H1 (cell line): ENCODE measurements at regions not wholly inside any gene's neighbourhood (a gene's known extent, or its start where the extent isn't known, plus 50 kb on each side); places are given as distances from the start of the nearest gene placed in this dataset.

Experiments
- CTCF ChIA-PET: fragments of 300-600 bp; sonication (Branson Sonifier 250); formaldehyde crosslinking; loops from one replicate; lab custom pipeline; 2021; ENCODE audit not compliant: partially characterized antibody; lab: Charles Lee
- POLR2A ChIA-PET: fragments of 300-600 bp; sonication (Branson Sonifier 250); formaldehyde crosslinking; loops from one replicate; lab custom pipeline; 2021; ENCODE audit warnings: inconsistent platforms; ENCODE audit not compliant: partially characterized antibody; lab: Charles Lee
- DNase-seq, 2 experiments: peaks; one replicate each; pipeline versions ENCODE4 v3.0.0 to v3.0.0-alpha.2; 2010 to 2022; ENCODE audit warnings: low spot score in 2 of 2, low read depth in 1 of 2, mixed read lengths in 1 of 2
- FAIRE-seq: peaks from 2 replicates; lab custom pipeline; 2011; peaks lifted over from hg19 to GRCh38; lab: Jason Lieb, UNC
- H2AFZ ChIP-seq: 2 replicates; pipeline ENCODE4 v1.8.1; 2012; ENCODE audit warnings: low read length, inconsistent platforms
- H2AK5ac ChIP-seq: 2 replicates; pipeline ENCODE4 v1.6.1; 2013; ENCODE audit warnings: low read depth, low read length
- H2BK120ac ChIP-seq: replicated peaks from 2 replicates; pipeline ENCODE3; 2013; ENCODE audit warnings: low read depth, low read length, inconsistent platforms
- H2BK12ac ChIP-seq: 2 replicates; pipeline ENCODE4 v1.6.1; 2013; ENCODE audit warnings: low read depth, low read length
- H2BK15ac ChIP-seq: 2 replicates; pipeline ENCODE4 v1.6.1; 2013; ENCODE audit warnings: low read length
- H2BK20ac ChIP-seq: 2 replicates; pipeline ENCODE4 v1.6.1; 2013; ENCODE audit warnings: low read length
- H2BK5ac ChIP-seq: 2 replicates; pipeline ENCODE4 v1.6.1; 2013; ENCODE audit warnings: low read depth, low read length
- H3K14ac ChIP-seq: 2 replicates; pipeline ENCODE4 v1.6.1; 2013; ENCODE audit warnings: inconsistent platforms; ENCODE audit not compliant: insufficient read length
- H3K18ac ChIP-seq: 2 replicates; pipeline ENCODE4 v1.6.1; 2013; ENCODE audit warnings: low read length; ENCODE audit errors: extremely low read depth
- H3K23ac ChIP-seq: 2 replicates; pipeline ENCODE4 v1.6.1; 2013; ENCODE audit warnings: inconsistent platforms; ENCODE audit not compliant: insufficient read length
- H3K23me2 ChIP-seq: 2 replicates; pipeline ENCODE4 v1.6.1; 2013; ENCODE audit warnings: low read depth, low read length
- H3K27ac ChIP-seq: 2 replicates; pipeline ENCODE4 v1.6.1; 2011; ENCODE audit warnings: low read depth, low read length, inconsistent platforms
- H3K27me3 ChIP-seq, 4 experiments: replicated peaks in 1 of 4; 1 replicate in 1 of 4; 2 replicates in 3 of 4; pipeline versions ENCODE4 v1.6.1 to v1.8.1; 2011 to 2013; ENCODE audit warnings: low read length in 3 of 4, mild to moderate bottlenecking in 3 of 4, inconsistent platforms in 2 of 4, mixed read lengths in 2 of 4, moderate library complexity in 1 of 4; ENCODE audit not compliant: control insufficient read depth in 3 of 4, insufficient read depth in 3 of 4; ENCODE audit errors: extremely low read depth in 1 of 4
- H3K36me3 ChIP-seq, 4 experiments: 2 replicates each; pipeline versions ENCODE4 v1.6.1 to v1.8.1; 2011 to 2013; ENCODE audit warnings: mild to moderate bottlenecking in 4 of 4, low read length in 3 of 4, moderate library complexity in 2 of 4, control low read depth in 1 of 4, inconsistent platforms in 1 of 4; ENCODE audit not compliant: insufficient read depth in 4 of 4, control insufficient read depth in 2 of 4
- H3K4ac ChIP-seq: replicated peaks from 2 replicates; pipeline ENCODE3; 2013; ENCODE audit warnings: low read length, low read depth, mixed read lengths, inconsistent platforms; ENCODE audit not compliant: insufficient read length
- H3K4me1 ChIP-seq, 4 experiments: replicated peaks in 1 of 4; 1 replicate in 1 of 4; 2 replicates in 3 of 4; pipeline versions ENCODE4 v1.6.1 to v1.8.1; 2011 to 2013; ENCODE audit warnings: low read length in 3 of 4, inconsistent platforms in 2 of 4, mixed read lengths in 1 of 4; ENCODE audit not compliant: insufficient read depth in 4 of 4, control insufficient read depth in 3 of 4
- H3K4me2 ChIP-seq, 2 experiments: 2 replicates each; pipeline versions ENCODE4 v1.6.1 to v1.8.1; 2011 to 2013; ENCODE audit warnings: low read depth in 2 of 2, low read length in 2 of 2, control low read depth in 1 of 2, inconsistent platforms in 1 of 2, mild to moderate bottlenecking in 1 of 2; ENCODE audit not compliant: insufficient read depth in 1 of 2
- H3K4me3 ChIP-seq, 4 experiments: fragments of 200-600, 300-600 bp in 1 of 4; sonication (generic), shearing (Covaris generic), sonication (Bioruptor Twin) in 1 of 4; 2 replicates each; pipeline versions ENCODE4 v1.5.1 to v1.8.1; 2011 to 2016; ENCODE audit warnings: low read length in 4 of 4, low read depth in 3 of 4, control low read depth in 2 of 4, inconsistent platforms in 2 of 4, mild to moderate bottlenecking in 2 of 4, mixed read lengths in 1 of 4, moderate library complexity in 1 of 4; ENCODE audit not compliant: insufficient read depth in 2 of 4; ENCODE audit errors: extremely low read depth in 1 of 4
- H3K56ac ChIP-seq: replicated peaks from 2 replicates; pipeline ENCODE3; 2013; ENCODE audit warnings: low read depth, mild to moderate bottlenecking, mixed read lengths, low read length, inconsistent platforms; ENCODE audit not compliant: insufficient read length
- H3K79me1 ChIP-seq: 2 replicates; pipeline ENCODE4 v1.6.1; 2013; ENCODE audit warnings: low read depth, low read length, control low read depth
- H3K79me2 ChIP-seq, 2 experiments: 2 replicates each; pipeline versions ENCODE4 v1.6.1 to v1.8.1; 2012 to 2013; ENCODE audit warnings: low read length in 2 of 2, mild to moderate bottlenecking in 2 of 2, inconsistent platforms in 1 of 2; ENCODE audit not compliant: insufficient read depth in 2 of 2, control insufficient read depth in 1 of 2
- H3K9ac ChIP-seq, 4 experiments: replicated peaks in 1 of 4; 1 replicate in 1 of 4; 2 replicates in 3 of 4; pipeline versions ENCODE4 v1.6.1 to v1.8.1; 2011 to 2013; ENCODE audit warnings: low read depth in 3 of 4, low read length in 3 of 4, control low read depth in 2 of 4, mild to moderate bottlenecking in 2 of 4, moderate library complexity in 2 of 4, inconsistent platforms in 1 of 4; ENCODE audit errors: extremely low read depth in 1 of 4
- H3K9me3 ChIP-seq, 2 experiments: 2 replicates each; pipeline versions ENCODE4 v1.6.1 to v1.8.1; 2012 to 2013; ENCODE audit warnings: mild to moderate bottlenecking in 2 of 2, moderate library complexity in 2 of 2, control low read depth in 1 of 2, inconsistent platforms in 1 of 2, low read depth in 1 of 2, low read length in 1 of 2, mixed read lengths in 1 of 2; ENCODE audit not compliant: insufficient read depth in 2 of 2
- H4K20me1 ChIP-seq, 2 experiments: replicated peaks in 1 of 2; 2 replicates each; pipeline versions ENCODE3 to v1.8.1; 2011 to 2013; ENCODE audit warnings: inconsistent platforms in 2 of 2, low read length in 2 of 2, mild to moderate bottlenecking in 1 of 2; ENCODE audit not compliant: insufficient read depth in 2 of 2, control insufficient read depth in 1 of 2
- H4K5ac ChIP-seq: 2 replicates; pipeline ENCODE4 v1.6.1; 2013; ENCODE audit warnings: low read length, low read depth, mixed read lengths, inconsistent platforms; ENCODE audit not compliant: insufficient read length
- H4K8ac ChIP-seq: 2 replicates; pipeline ENCODE4 v1.8.0; 2013; ENCODE audit warnings: mild to moderate bottlenecking, moderate library complexity, low read length, inconsistent platforms; ENCODE audit not compliant: insufficient read depth; ENCODE audit errors: extremely low read depth
- H4K91ac ChIP-seq: replicated peaks from 2 replicates; pipeline ENCODE3; 2013; ENCODE audit warnings: low read length, mixed read lengths, inconsistent platforms; ENCODE audit not compliant: insufficient read length
- FOSL1 ChIP-seq: IDR thresholded peaks from 2 replicates; pipeline ENCODE4 v1.6.1; 2011; ENCODE audit warnings: mild to moderate bottlenecking, low read depth, low read length, moderate library complexity; ENCODE audit not compliant: insufficient read depth
- RFX5 ChIP-seq: IDR thresholded peaks from 2 replicates; pipeline ENCODE4 v1.6.1; 2011; ENCODE audit warnings: low read depth, low read length, improper control_type of control experiment, borderline replicate concordance
- SIN3A ChIP-seq, 2 experiments: IDR thresholded peaks in 1 of 2; conservative IDR thresholded peaks in 1 of 2; 2 replicates each; pipeline ENCODE4 v1.6.1; 2011 to 2012; ENCODE audit warnings: low read length in 2 of 2, improper control_type of control experiment in 1 of 2, low read depth in 1 of 2, mild to moderate bottlenecking in 1 of 2
- WGBS, 2 experiments: shearing (Covaris generic) in 1 of 2; methylation state at CpG; one replicate each; pipeline versions ENCODE4 v1.1.6 to v1.1.7; 2013 to 2015; ENCODE audit warnings: low lambda C conversion rate in 2 of 2, mixed read lengths in 2 of 2, inconsistent platforms in 1 of 2, low coverage in 1 of 2, missing lambda C conversion rate in 1 of 2; ENCODE audit not compliant: insufficient replicate concordance in 2 of 2, insufficient coverage in 1 of 2, insufficient read length in 1 of 2; ENCODE audit errors: extremely low coverage in 1 of 2, missing lambda C conversion rate in 1 of 2; 5-methylcytosine and 5-hydroxymethylcytosine counted together

GRCh38 chr12:89023936-89024335, 328.4 kb downstream of the DUSP6 start:
- CTCF ChIA-PET, result interaction anchor here (0.7 to 1.6 kb wide), 6 partner anchors 23 to 447 kb away, joined by 3 to 6 read pairs (median 5); no protein-coding TSS in a partner anchor
- no peak for FAIRE-seq

More at GRCh38 chr12:89023936-89024335, 328.4 kb downstream of the DUSP6 start:
- H3K4me2 ChIP-seq, result no peak overlapping the region
- no peak overlapping the region for H3K4me3 ChIP-seq
- no peaks in the 10 kb centered on the region for H4K20me1 ChIP-seq
- no peaks in the 10 kb centered on the region for H3K23me2 ChIP-seq
- H3K9ac ChIP-seq, result no peak overlapping the region
- H2BK120ac ChIP-seq, result no peak overlapping the region
- H4K5ac ChIP-seq, result no peak overlapping the region
- H2BK12ac ChIP-seq, result no peak overlapping the region
- H2BK15ac ChIP-seq, result no peak overlapping the region
- no peak overlapping the region for H4K91ac ChIP-seq
- H3K18ac ChIP-seq, result no peak overlapping the region
- H3K79me1 ChIP-seq, result no peaks in the 10 kb centered on the region
- DNase-seq, result no peak
- H3K4me1 ChIP-seq, result no peaks in the 10 kb centered on the region
- no peak overlapping the region for H2AK5ac ChIP-seq
- no peak overlapping the region for H3K4ac ChIP-seq
- POLR2A ChIA-PET, result interaction anchor here (1.1 kb wide), 1 partner anchor 14 kb away, joined by 3 read pairs; no protein-coding TSS in a partner anchor
- no peaks in the 10 kb centered on the region for H3K9me3 ChIP-seq
- no peak overlapping the region for H3K27ac ChIP-seq
- H3K27me3 ChIP-seq, result no peaks in the 10 kb centered on the region
- no peak overlapping the region for H2BK20ac ChIP-seq
- 87% methylated on average over 2 of the region's 2 CpGs; no CpG with 5 or more reads in 1 of the 2 experiments for WGBS, 2 experiments
- no peak for TF ChIP-seq RFX5
- no peak for TF ChIP-seq SIN3A (conservative IDR thresholded peaks at IDR 0.05 in 1 of 2, IDR thresholded peaks at IDR 0.05 in 1 of 2; ENCODE audit: low read depth in 1 of 2, low read length in 2 of 2)
- no peak for TF ChIP-seq FOSL1
- no peak overlapping the region for H3K14ac ChIP-seq
- no peaks in the 10 kb centered on the region for H3K79me2 ChIP-seq
- no peak overlapping the region for H3K56ac ChIP-seq
- H2AFZ ChIP-seq, result no peak overlapping the region
- no peak overlapping the region for H3K23ac ChIP-seq
- H3K36me3 ChIP-seq, result no peaks in the 10 kb centered on the region
- no peak overlapping the region for H2BK5ac ChIP-seq
- H4K8ac ChIP-seq, result no peak overlapping the region
